HG02798 (cell line): ENCODE measurements at regions not wholly inside any gene's neighbourhood (a gene's known extent, or its start where the extent isn't known, plus 50 kb on each side); places are given as distances from the start of the nearest gene placed in this dataset.
"Not testable (repeated sequence)": the region's sequence is repeated elsewhere in the genome, so short reads cannot be mapped to it uniquely, and the experiment has no call there.

ENCODE experiments used
- ATAC-seq: cut with Tn5 transposase; IDR thresholded peaks from one replicate; pipeline ENCODE4 v1.9.1; 2021; ENCODE audit warnings: mild to moderate bottlenecking; ENCODE audit not compliant: unreplicated experiment, poor library complexity

- no peak for ATAC-seq
These were observed 275.4 kb upstream of the RGMB start for GRCh38 chr5:98498028-98498427.

GRCh38 chr5:98499892-98500291 is 273.6 kb upstream of the RGMB start:
- ATAC-seq: no peak

DNA sequence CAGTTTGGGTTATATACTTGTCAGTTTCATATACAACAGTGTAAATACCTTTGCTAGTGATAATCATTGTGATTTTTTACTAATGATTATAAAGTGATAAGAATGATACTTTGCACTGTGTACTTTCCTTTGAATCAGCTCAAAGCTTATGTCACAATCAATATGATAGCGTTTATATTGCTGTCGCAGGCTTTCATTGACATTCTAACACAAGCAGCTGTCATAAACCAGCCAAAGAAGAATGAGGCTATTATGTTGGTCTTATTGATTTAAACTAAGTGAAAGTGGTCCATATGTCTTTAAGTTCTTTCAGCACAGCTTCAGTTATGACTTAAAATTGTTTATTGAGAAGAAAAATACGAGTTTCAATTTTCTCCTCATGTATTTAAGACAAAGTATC is 272.7 kb upstream of the RGMB start:
- no peak for ATAC-seq

DNA sequence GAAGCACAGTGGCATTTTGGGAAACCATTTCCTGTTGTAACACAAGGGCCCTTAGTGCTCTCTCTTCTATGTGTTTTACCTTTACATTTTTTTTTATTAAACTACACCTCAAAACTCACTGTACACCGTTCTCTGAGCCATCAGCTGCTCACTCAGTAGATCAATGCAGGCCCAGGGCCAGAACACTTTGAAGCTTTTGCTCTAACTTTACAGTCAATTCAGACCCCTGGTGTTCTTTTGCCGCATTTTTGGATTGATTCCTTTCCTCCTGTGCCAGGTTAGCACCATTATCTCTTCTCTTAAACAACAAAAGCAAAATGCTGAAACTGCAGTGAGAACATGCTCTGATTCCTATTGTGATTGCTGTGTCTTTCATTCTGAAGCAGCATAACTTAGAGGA is 269.8 kb upstream of the RGMB start:
- ATAC-seq: no peak

- no peak for ATAC-seq
These were observed 269.0 kb upstream of the RGMB start for GRCh38 chr5:98504505-98504904.

- no peak for ATAC-seq
These were observed 263.1 kb upstream of the RGMB start for GRCh38 chr5:98510143-98510985.

GRCh38 chr5:98513380-98513779 is 260.1 kb upstream of the RGMB start:
- no peak for ATAC-seq

DNA sequence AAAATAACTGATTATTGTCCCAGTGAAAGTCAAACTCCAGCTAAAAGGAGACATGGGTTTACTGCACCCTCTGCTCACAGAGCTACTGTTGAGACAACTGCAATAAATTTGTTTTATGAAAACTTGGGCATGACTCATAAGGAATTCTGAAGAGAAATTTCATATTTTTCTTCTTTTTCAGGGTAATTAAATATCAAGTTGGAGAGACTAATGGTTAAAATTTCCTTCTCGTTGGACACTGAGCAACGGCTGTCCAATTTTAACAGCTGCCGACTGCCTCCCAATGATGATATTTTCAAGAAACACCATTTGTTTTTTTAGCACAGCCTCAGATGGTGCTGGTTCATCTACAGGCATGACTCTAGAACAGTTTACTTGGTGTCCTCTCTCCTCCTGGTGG is 259.2 kb upstream of the RGMB start:
- no peak for ATAC-seq

GRCh38 chr5:98516701-98517100 is 256.8 kb upstream of the RGMB start:
- no peak for ATAC-seq

GRCh38 chr5:98517560-98518366 is 255.7 kb upstream of the RGMB start:
- ATAC-seq: no peak

- ATAC-seq: no peak
These were observed 254.7 kb upstream of the RGMB start for GRCh38 chr5:98518754-98519153.

DNA sequence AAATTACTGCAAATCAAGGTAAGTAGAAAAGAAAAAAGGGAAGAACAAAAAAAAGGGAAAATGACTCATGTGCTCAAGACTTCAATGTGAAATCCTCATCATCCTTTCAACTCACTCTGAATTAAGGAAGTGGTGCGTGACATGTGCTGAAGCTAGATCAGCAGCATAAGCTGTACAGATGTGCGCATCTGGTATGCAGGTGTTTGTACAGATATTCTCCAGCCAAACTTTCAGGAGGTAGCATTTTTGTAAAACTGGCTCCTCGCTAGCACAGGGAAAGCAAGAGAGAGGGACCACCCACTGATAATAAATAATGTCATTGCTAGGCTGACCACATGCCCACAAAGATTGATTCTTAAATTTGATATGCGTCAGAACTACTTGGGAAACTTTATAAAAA is 253.9 kb upstream of the RGMB start:
- no peak for ATAC-seq

- ATAC-seq: no peak
These were observed 251.6 kb upstream of the RGMB start for GRCh38 chr5:98521821-98522220.

GRCh38 chr5:98524773-98525172 is 248.7 kb upstream of the RGMB start:
- ATAC-seq: no peak

GRCh38 chr5:98527846-98528245 is 245.6 kb upstream of the RGMB start:
- ATAC-seq: no peak

GRCh38 chr5:98529321-98529720 is 244.1 kb upstream of the RGMB start:
- no peak for ATAC-seq

GRCh38 chr5:98530224-98530623 is 243.2 kb upstream of the RGMB start:
- no peak for ATAC-seq

- ATAC-seq: no peak
These were observed 237.6 kb upstream of the RGMB start for GRCh38 chr5:98535901-98536300.

GRCh38 chr5:98540056-98540455 is 233.4 kb upstream of the RGMB start:
- ATAC-seq: no peak

DNA sequence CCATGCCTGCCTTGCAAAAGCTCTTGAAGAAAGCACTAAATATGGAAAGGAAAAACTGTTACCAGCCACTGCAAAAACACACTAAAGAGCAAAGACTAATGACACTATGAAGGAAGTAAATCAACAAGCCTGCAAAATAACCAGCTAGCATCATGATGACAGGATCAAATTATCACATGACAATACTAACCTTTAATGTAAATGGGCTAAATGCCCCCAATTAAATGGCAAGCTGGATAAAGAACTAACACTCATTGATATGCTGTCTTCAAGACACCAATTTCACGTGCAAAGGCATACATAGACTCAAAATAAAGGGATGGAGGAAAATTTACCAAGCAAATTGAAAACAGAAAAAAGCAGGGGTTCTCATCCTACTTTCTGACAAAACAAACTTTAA is 231.8 kb upstream of the RGMB start:
- no peak for ATAC-seq

DNA sequence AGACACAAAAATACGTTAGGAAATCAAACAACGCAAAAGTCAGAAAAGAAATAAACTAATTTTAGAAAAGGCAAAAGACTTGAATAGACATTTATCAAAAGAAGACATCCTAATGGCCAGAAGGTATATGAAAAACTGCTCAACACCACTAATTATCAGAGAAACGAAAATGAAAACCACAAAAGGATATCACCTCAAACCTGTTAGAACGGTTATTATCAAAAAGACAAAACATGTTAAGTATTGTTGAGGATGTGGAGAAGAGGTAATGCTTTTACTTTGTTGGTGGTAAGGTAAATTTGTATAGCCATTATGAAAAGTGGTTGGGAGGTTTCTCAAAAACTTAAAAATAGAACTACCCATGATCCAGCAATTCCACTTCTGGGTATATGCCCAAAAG is 230.0 kb upstream of the RGMB start:
- ATAC-seq: no peak

GRCh38 chr5:98546924-98547323 is 226.5 kb upstream of the RGMB start:
- not testable (repeated sequence) for ATAC-seq
